Osteoblast (primary cell): ENCODE measurements at regions not wholly inside any gene's neighbourhood (a gene's known extent, or its start where the extent isn't known, plus 50 kb on each side); places are given as distances from the start of the nearest gene placed in this dataset.

ENCODE experiments used
- DNase-seq: peaks from one replicate; pipeline ENCODE4 v3.0.0; 2011; ENCODE audit warnings: low spot score, mixed read lengths; ENCODE audit not compliant: insufficient read length; ENCODE audit errors: missing footprints
- H2AFZ ChIP-seq: 2 replicates; pipeline ENCODE4 v1.6.0; 2011; ENCODE audit warnings: mild to moderate bottlenecking, low read length
- H3K27ac ChIP-seq: 2 replicates; pipeline ENCODE4 v1.5.1; 2011; ENCODE audit warnings: mild to moderate bottlenecking, low read depth, low read length, moderate library complexity
- H3K27me3 ChIP-seq: 2 replicates; pipeline ENCODE4 v1.6.0; 2012; ENCODE audit warnings: mild to moderate bottlenecking, control low read depth, inconsistent platforms, low read length, moderate library complexity; ENCODE audit not compliant: insufficient read depth
- H3K36me3 ChIP-seq: 2 replicates; pipeline ENCODE4 v1.5.1; 2011; ENCODE audit warnings: mild to moderate bottlenecking, low read length, control low read depth, moderate library complexity; ENCODE audit not compliant: insufficient read depth
- H3K4me1 ChIP-seq: 2 replicates; pipeline ENCODE4 v1.5.1; 2011; ENCODE audit warnings: mild to moderate bottlenecking, low read length, control low read depth, moderate library complexity; ENCODE audit not compliant: insufficient read depth
- H3K4me2 ChIP-seq: 2 replicates; pipeline ENCODE4 v1.6.0; 2011; ENCODE audit warnings: mild to moderate bottlenecking, low read length; ENCODE audit not compliant: insufficient read depth
- H3K4me3 ChIP-seq: fragments of 200-600 bp; sonication (generic); 3 replicates; pipeline ENCODE4 v1.5.1; 2012; ENCODE audit warnings: mild to moderate bottlenecking, low read length, inconsistent platforms; ENCODE audit not compliant: insufficient read depth
- H3K79me2 ChIP-seq: 2 replicates; pipeline ENCODE4 v1.6.0; 2012; ENCODE audit warnings: mild to moderate bottlenecking, low read length, control low read depth, inconsistent platforms; ENCODE audit not compliant: insufficient read depth
- H3K9me3 ChIP-seq: 2 replicates; pipeline ENCODE4 v1.5.1; 2011; ENCODE audit warnings: low read depth, low read length, control low read depth
- H4K20me1 ChIP-seq: 2 replicates; pipeline ENCODE4 v1.6.0; 2012; ENCODE audit warnings: mild to moderate bottlenecking, low read length, control low read depth; ENCODE audit not compliant: insufficient read depth
- TF ChIP-seq, protein P1 (sequence below): IDR thresholded peaks from 2 replicates; pipeline ENCODE4 v1.5.1; 2011; ENCODE audit warnings: mild to moderate bottlenecking, low read depth, low read length, moderate library complexity; ENCODE audit errors: extremely low read depth

DNA sequence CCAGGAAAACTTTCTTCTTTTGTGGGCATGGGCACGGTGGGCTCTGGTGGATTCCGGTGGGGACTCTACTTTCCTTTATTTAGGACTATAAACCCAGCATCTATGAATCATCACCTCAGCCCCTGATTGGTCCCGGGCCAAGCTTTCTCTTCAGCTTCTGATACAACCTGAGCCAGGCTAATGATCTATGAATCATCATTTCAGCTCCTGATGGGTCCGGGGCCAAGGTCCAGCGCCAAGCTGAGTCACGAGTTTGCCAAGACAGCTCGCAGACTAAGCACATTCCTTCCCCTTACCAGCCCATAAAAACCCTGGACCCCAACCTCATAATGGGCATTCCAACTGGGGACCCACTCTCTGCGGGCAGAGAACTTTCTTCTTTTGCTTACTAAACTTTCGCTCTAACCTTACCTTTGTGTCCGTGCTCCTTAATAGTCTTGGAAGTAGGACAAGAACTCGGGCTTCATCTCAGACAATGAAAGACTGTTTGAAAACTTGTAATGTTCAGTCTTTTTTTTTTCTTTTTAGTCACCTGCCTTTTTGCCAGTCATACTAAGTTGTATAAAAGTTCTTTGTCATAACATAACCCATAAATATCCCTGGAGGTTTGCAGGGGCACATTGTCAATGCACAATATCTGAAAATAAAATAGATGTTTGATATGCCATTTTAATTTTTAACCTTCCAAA lies 904.9 kb upstream of the EPHA5 start:
- TF ChIP-seq, protein P1, sequence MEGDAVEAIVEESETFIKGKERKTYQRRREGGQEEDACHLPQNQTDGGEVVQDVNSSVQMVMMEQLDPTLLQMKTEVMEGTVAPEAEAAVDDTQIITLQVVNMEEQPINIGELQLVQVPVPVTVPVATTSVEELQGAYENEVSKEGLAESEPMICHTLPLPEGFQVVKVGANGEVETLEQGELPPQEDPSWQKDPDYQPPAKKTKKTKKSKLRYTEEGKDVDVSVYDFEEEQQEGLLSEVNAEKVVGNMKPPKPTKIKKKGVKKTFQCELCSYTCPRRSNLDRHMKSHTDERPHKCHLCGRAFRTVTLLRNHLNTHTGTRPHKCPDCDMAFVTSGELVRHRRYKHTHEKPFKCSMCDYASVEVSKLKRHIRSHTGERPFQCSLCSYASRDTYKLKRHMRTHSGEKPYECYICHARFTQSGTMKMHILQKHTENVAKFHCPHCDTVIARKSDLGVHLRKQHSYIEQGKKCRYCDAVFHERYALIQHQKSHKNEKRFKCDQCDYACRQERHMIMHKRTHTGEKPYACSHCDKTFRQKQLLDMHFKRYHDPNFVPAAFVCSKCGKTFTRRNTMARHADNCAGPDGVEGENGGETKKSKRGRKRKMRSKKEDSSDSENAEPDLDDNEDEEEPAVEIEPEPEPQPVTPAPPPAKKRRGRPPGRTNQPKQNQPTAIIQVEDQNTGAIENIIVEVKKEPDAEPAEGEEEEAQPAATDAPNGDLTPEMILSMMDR, result no peak
- DNase-seq, result peak; percentile 60
- Histone ChIP-seq H3K27ac (peak overlapping the region; percentile 98), H2AFZ (peak overlapping the region; percentile 40), H3K4me3 (peak overlapping the region; percentile 28), H3K36me3 (no peaks in the 10 kb centered on the region), H3K4me1 (peaks cover 25% of the 10 kb centered on the region), H4K20me1 (no peaks in the 10 kb centered on the region), H3K9me3 (no peaks in the 10 kb centered on the region), H3K4me2 (peak overlapping the region; percentile 64), H3K79me2 (no peaks in the 10 kb centered on the region), H3K27me3 (no peaks in the 10 kb centered on the region)

DNA sequence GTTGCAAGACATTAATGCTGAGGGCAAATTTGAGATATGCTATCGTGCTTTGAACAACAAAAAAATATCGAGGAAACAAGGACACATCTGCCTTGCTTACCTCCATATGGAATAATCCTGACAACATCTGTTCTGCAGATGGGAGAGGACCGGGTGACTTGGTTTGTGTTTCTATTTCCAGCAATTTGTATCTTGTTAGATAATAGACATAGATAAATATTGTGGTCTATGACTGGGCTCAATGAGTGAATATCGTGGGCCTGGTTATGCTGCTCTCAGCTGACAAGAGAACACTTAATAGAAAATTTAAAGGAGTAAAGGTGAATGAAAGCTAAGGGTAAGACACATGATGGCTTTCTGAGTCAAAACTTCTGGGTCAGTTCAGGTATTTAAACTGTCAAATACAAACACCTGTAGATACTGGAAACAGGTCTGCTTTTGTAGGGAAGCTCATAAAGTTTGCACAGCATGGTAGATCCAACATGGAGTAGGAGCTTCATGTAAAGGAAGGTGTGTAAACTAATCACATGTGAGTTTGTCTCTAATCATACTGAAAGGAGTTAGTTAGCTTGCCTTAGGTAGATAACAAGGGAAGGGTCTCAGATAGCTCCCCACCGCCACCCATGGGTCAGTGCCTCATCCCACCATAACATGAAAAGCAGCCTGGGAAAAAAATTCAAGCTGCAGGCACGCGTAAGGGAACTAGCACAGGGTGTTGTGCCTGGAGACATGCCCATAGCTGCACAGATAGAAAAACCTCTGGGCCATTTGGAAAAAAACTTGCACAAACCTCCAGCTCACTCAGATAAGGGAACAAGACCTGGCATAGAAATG lies 904.1 kb upstream of the EPHA5 start:
- Histone ChIP-seq H3K36me3 (no peaks in the 10 kb centered on the region), H2AFZ (no peak overlapping the region), H3K9me3 (no peaks in the 10 kb centered on the region), H3K27ac (peak overlapping the region; percentile 98), H3K4me3 (peak overlapping the region; percentile 28), H3K79me2 (no peaks in the 10 kb centered on the region), H3K4me1 (peaks cover 25% of the 10 kb centered on the region), H4K20me1 (no peaks in the 10 kb centered on the region), H3K4me2 (peak overlapping the region; percentile 64), H3K27me3 (no peaks in the 10 kb centered on the region)
- no peak for DNase-seq
- TF ChIP-seq, protein P1, result no peak

DNA sequence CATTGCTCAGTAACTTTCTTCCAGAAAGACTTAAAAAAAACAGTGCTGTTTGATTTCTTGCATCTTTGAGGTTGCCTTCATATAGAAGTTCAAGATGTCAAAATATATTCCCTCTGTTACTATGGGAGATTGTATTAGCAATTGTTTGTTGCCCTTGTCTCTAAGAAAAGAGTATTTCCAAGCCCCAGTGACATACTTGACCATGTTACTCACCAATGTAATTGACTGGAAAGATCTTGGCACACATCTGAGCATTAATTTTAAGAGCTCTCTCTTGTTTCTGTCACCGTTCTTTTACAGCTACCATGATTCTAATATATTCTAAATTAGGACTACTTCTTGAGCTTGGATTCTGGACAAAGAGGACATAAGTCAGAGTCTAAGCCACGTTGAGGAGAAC lies 902.7 kb upstream of the EPHA5 start:
- no peaks in the 10 kb centered on the region for H3K27me3 ChIP-seq
- TF ChIP-seq, protein P1, result no peak
- H3K4me2 ChIP-seq, result peak overlapping the region; percentile 31
- no peaks in the 10 kb centered on the region for H3K36me3 ChIP-seq
- peak overlapping the region; percentile 98 for H3K27ac ChIP-seq
- peaks cover 25% of the 10 kb centered on the region for H3K4me1 ChIP-seq
- no peak overlapping the region for H2AFZ ChIP-seq
- H4K20me1 ChIP-seq, result no peaks in the 10 kb centered on the region
- no peaks in the 10 kb centered on the region for H3K9me3 ChIP-seq
- no peak overlapping the region for H3K4me3 ChIP-seq
- no peaks in the 10 kb centered on the region for H3K79me2 ChIP-seq
- DNase-seq, result peak; percentile 72

DNA sequence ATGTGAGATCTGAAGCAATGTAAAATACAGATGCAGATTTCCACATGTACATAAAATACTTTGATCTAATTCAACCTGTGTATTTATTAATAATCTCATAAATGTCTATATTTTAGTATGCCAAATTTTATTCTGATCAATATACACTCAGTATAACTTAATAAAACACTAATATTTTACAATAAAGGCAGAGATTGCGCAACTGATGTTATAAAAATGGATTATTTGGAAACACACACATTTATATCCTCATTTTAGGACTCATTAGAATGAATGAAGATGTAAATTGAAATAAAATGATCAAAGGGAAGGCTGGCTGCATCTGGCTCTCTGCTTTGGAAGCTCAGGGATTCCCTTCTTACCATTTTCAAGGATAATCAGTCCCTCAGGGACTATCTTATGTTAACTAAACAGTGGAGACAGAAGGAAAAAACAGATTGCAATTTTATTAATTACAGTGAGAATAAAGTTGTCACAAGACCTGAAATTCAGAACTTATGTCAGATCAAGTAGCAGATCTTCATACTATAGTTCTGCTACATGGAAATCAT lies 900.9 kb upstream of the EPHA5 start:
- Histone ChIP-seq H3K27me3 (no peaks in the 10 kb centered on the region), H3K9me3 (no peaks in the 10 kb centered on the region), H3K36me3 (no peaks in the 10 kb centered on the region), H3K79me2 (no peaks in the 10 kb centered on the region), H4K20me1 (no peaks in the 10 kb centered on the region), H3K4me3 (no peak overlapping the region), H3K27ac (no peak overlapping the region), H2AFZ (no peak overlapping the region), H3K4me2 (no peak overlapping the region), H3K4me1 (peaks cover 39% of the 10 kb centered on the region)
- no peak for DNase-seq
- TF ChIP-seq, protein P1, result no peak
